ENCODE measurements at regions not wholly inside any gene's neighbourhood (a gene's known extent, or its start where the extent isn't known, plus 50 kb on each side); places are given as distances from the start of the nearest gene placed in this dataset.

DNA sequence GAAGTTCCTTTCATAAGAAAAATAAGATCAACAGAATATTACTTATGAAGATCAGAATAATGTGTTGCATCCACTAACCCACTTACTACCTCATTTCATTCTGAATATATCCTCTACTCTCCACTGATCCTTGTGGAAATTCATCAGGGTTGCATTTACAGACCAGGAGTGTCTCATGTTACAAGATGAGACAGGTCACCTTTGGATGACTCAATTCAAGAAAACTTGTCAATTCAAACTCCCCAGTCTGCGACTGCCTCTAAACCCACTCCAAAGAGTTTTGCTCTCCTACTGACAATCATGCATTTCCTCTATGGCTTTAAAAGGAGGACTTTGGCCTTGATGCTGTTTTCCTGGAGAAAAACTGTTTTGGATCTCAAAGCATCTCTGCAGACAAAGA is 68.4 kb downstream of the ID4 start:
- H3K27me3 ChIP-seq (ENCODE audit: insufficient read depth, poor library complexity, severe bottlenecking), result no peaks in the 10 kb centered on the region
- no peaks in the 10 kb centered on the region for H3K9me3 ChIP-seq (ENCODE audit: severe bottlenecking)
- DNase-seq (ENCODE audit: low spot score), result no peak
- peaks cover 9% of the 10 kb centered on the region for H3K4me1 ChIP-seq (ENCODE audit: insufficient read depth, poor library complexity, severe bottlenecking)
- H3K27ac ChIP-seq (ENCODE audit: poor library complexity, severe bottlenecking), result no peak overlapping the region
- TF ChIP-seq, protein P1, sequence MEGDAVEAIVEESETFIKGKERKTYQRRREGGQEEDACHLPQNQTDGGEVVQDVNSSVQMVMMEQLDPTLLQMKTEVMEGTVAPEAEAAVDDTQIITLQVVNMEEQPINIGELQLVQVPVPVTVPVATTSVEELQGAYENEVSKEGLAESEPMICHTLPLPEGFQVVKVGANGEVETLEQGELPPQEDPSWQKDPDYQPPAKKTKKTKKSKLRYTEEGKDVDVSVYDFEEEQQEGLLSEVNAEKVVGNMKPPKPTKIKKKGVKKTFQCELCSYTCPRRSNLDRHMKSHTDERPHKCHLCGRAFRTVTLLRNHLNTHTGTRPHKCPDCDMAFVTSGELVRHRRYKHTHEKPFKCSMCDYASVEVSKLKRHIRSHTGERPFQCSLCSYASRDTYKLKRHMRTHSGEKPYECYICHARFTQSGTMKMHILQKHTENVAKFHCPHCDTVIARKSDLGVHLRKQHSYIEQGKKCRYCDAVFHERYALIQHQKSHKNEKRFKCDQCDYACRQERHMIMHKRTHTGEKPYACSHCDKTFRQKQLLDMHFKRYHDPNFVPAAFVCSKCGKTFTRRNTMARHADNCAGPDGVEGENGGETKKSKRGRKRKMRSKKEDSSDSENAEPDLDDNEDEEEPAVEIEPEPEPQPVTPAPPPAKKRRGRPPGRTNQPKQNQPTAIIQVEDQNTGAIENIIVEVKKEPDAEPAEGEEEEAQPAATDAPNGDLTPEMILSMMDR (IDR thresholded peaks at IDR 0.05; ENCODE audit: poor library complexity, severe bottlenecking), result no peak
- ATAC-seq (ENCODE audit: low read depth), result peak; percentile 92
- H3K36me3 ChIP-seq (ENCODE audit: low read depth), result no peaks in the 10 kb centered on the region
- H3K4me3 ChIP-seq (ENCODE audit: severe bottlenecking), result no peak overlapping the region

DNA sequence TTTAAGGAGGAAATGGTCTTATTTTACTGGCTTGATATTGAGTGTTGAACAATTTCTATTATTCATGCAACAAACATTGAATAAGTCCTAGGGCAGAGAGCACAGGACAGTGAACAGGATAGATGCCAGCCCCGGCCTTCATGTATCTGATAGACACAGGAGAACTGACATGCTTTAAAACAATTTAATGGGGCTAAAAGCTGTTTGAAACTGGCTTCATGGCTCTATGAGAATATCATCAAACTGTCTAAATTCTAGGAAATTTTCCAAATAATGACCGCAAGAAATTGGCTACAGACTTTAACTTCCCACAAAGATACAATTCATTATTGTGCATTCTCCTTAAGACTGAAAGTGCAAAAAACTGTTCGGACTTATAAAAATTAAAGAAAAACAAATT is 69.0 kb downstream of the ID4 start:
- H3K9me3 ChIP-seq (ENCODE audit: severe bottlenecking), result no peaks in the 10 kb centered on the region
- peaks cover 9% of the 10 kb centered on the region for H3K4me1 ChIP-seq (ENCODE audit: insufficient read depth, poor library complexity, severe bottlenecking)
- DNase-seq (ENCODE audit: low spot score), result no peak
- no peak for ATAC-seq (ENCODE audit: low read depth)
- no peaks in the 10 kb centered on the region for H3K36me3 ChIP-seq (ENCODE audit: low read depth)
- H3K4me3 ChIP-seq (ENCODE audit: severe bottlenecking), result no peak overlapping the region
- H3K27me3 ChIP-seq (ENCODE audit: insufficient read depth, poor library complexity, severe bottlenecking), result no peaks in the 10 kb centered on the region
- no peak overlapping the region for H3K27ac ChIP-seq (ENCODE audit: poor library complexity, severe bottlenecking)
- TF ChIP-seq, protein P1 (IDR thresholded peaks at IDR 0.05; ENCODE audit: poor library complexity, severe bottlenecking), result no peak

DNA sequence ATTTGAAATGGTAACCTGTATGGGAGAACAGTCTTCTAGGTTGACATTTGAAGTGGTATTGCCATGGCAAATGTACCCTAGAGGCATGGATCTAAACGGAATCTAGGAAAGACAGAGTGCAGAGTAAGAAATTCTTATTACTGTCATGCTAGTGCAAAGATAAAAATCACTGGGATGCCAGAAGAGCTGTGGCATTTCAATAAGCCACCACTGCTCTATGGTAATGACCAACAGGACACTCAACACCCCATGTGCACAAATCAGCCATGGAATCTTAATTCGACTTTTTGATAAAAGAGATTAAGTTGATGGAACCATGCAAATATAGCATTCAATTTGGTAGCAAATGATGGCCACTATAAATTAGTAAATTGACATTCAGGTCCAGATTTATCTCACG is 74.1 kb downstream of the ID4 start:
- H3K27ac ChIP-seq (ENCODE audit: poor library complexity, severe bottlenecking), result no peak overlapping the region
- H3K4me1 ChIP-seq (ENCODE audit: insufficient read depth, poor library complexity, severe bottlenecking), result no peaks in the 10 kb centered on the region
- TF ChIP-seq, protein P1 (IDR thresholded peaks at IDR 0.05; ENCODE audit: poor library complexity, severe bottlenecking), result no peak
- no peak overlapping the region for H3K4me3 ChIP-seq (ENCODE audit: severe bottlenecking)
- no peaks in the 10 kb centered on the region for H3K27me3 ChIP-seq (ENCODE audit: insufficient read depth, poor library complexity, severe bottlenecking)
- ATAC-seq (ENCODE audit: low read depth) (no peak), DNase-seq (ENCODE audit: low spot score) (no peak)
- H3K36me3 ChIP-seq (ENCODE audit: low read depth), result no peaks in the 10 kb centered on the region
- H3K9me3 ChIP-seq (ENCODE audit: severe bottlenecking), result no peaks in the 10 kb centered on the region

DNA sequence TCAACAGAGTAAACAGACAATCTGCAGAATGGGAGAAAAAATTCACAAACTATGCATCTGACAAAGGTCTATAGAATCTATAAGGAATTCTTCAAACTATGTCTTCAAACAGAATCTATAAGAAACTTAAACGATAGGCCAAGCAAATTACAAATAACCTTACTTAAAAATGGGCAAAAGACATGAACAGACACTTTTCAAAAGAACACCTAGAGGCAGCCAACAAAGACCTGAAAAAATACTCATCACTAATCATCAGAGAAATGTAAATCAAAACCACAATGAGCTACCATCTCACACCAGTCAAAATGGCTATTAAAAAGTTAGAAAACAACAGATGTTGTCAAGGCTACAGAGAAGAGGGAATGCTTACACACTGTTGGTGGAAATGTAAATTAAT is 81.3 kb downstream of the ID4 start:
- Histone ChIP-seq H3K27ac (ENCODE audit: poor library complexity, severe bottlenecking) (no peak overlapping the region), H3K4me1 (ENCODE audit: insufficient read depth, poor library complexity, severe bottlenecking) (no peaks in the 10 kb centered on the region), H3K36me3 (ENCODE audit: low read depth) (no peaks in the 10 kb centered on the region), H3K27me3 (ENCODE audit: insufficient read depth, poor library complexity, severe bottlenecking) (peaks cover 6% of the 10 kb centered on the region), H3K9me3 (ENCODE audit: severe bottlenecking) (no peaks in the 10 kb centered on the region), H3K4me3 (ENCODE audit: severe bottlenecking) (no peak overlapping the region)
- DNase-seq (ENCODE audit: low spot score), result no peak
- TF ChIP-seq, protein P1 (IDR thresholded peaks at IDR 0.05; ENCODE audit: poor library complexity, severe bottlenecking), result no peak
- no peak for ATAC-seq (ENCODE audit: low read depth)

DNA sequence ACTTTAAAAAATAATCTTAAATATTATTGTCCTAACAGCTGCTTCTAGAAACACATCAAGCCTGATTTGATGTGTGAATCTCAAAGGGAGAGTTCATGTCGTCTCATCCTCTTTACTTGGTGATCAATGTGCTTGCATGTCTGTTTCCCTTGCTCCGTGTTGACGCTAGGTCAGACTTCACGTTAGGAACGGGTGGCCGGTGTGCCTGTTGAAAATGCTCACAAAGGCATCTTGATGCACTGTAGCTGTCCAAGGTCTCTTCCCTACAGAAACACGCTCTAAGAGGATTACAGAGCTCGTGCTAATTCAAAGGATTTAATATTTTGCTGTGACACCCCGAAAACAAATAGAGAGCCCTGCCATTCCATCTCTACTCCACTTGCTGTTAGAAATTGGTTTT is 84.6 kb downstream of the ID4 start:
- H3K4me1 ChIP-seq (ENCODE audit: insufficient read depth, poor library complexity, severe bottlenecking), result no peaks in the 10 kb centered on the region
- H3K36me3 ChIP-seq (ENCODE audit: low read depth), result no peaks in the 10 kb centered on the region
- ATAC-seq (ENCODE audit: low read depth) (0 out of 3 replicates have a peak, but pooled peaks have one; percentile 33), DNase-seq (ENCODE audit: low spot score) (no peak)
- H3K9me3 ChIP-seq (ENCODE audit: severe bottlenecking), result no peaks in the 10 kb centered on the region
- TF ChIP-seq, protein P1 (IDR thresholded peaks at IDR 0.05; ENCODE audit: poor library complexity, severe bottlenecking), result no peak
- no peak overlapping the region for H3K27ac ChIP-seq (ENCODE audit: poor library complexity, severe bottlenecking)
- peaks cover 8% of the 10 kb centered on the region for H3K27me3 ChIP-seq (ENCODE audit: insufficient read depth, poor library complexity, severe bottlenecking)
- no peak overlapping the region for H3K4me3 ChIP-seq (ENCODE audit: severe bottlenecking)

All from RWPE2 (cell line).